C4-2B (cell line): ENCODE measurements at regions not wholly inside any gene's neighbourhood (a gene's known extent, or its start where the extent isn't known, plus 50 kb on each side); places are given as distances from the start of the nearest gene placed in this dataset.

Source experiments
- H3K27ac ChIP-seq: fragments of 450-650 bp; 2 replicates; pipeline ENCODE4 v1.5.1; 2017
- CTCF ChIP-seq: fragments of 450-650 bp; conservative IDR thresholded peaks from 2 replicates; pipeline ENCODE4 v1.5.1; 2017; ENCODE audit warnings: mild to moderate bottlenecking
- ZFX ChIP-seq: fragments of 450-650 bp; IDR thresholded peaks from 2 replicates; pipeline ENCODE4 v1.6.1; 2017

GRCh38 chr12:108403952-108404351, 64.8 kb upstream of the CMKLR1 start:
- TF ChIP-seq ZFX (no peak), CTCF (no peak)
- no peak overlapping the region for H3K27ac ChIP-seq

GRCh38 chr12:108401964-108402363, 62.9 kb upstream of the CMKLR1 start:
- H3K27ac ChIP-seq: no peak overlapping the region
- TF ChIP-seq ZFX (no peak), CTCF (no peak)

- no peak for TF ChIP-seq CTCF
- TF ChIP-seq ZFX: no peak
- no peak overlapping the region for H3K27ac ChIP-seq
These were observed 61.9 kb upstream of the CMKLR1 start for GRCh38 chr12:108400900-108401480.

GRCh38 chr12:108400481-108400880, 61.4 kb upstream of the CMKLR1 start:
- no peak overlapping the region for H3K27ac ChIP-seq
- TF ChIP-seq CTCF (no peak), ZFX (no peak)

- no peak for TF ChIP-seq CTCF
- TF ChIP-seq ZFX: no peak
- no peak overlapping the region for H3K27ac ChIP-seq
These were observed 60.9 kb upstream of the CMKLR1 start for GRCh38 chr12:108400056-108400455.

- H3K27ac ChIP-seq: no peak overlapping the region
- TF ChIP-seq CTCF: no peak
- TF ChIP-seq ZFX: no peak
These were observed 60.4 kb upstream of the CMKLR1 start for GRCh38 chr12:108399514-108399913.

GRCh38 chr12:108394196-108394595, 55.1 kb upstream of the CMKLR1 start:
- no peak for TF ChIP-seq ZFX
- no peak for TF ChIP-seq CTCF
- no peak overlapping the region for H3K27ac ChIP-seq
